ENCODE measurements at regions not wholly inside any gene's neighbourhood (a gene's known extent, or its start where the extent isn't known, plus 50 kb on each side); places are given as distances from the start of the nearest gene placed in this dataset.

GRCh38 chr5:29367176-29367833 lies 1826.2 kb upstream of the CDH6 start:
- TF ChIP-seq EZH2 (IDR thresholded peaks at IDR 0.05; ENCODE audit: low read depth, unreplicated experiment) (no peak), CTCF (conservative IDR thresholded peaks at IDR 0.05; ENCODE audit: low read depth in 2 of 2) (peak; percentile 56 to 59)

All from GM23338 (cell line).